Smooth muscle cell of the brain vasculature (primary cell): ENCODE measurements at regions not wholly inside any gene's neighbourhood (a gene's known extent, or its start where the extent isn't known, plus 50 kb on each side); places are given as distances from the start of the nearest gene placed in this dataset.

ENCODE experiments used
- DNase-seq: peaks from one replicate; pipeline ENCODE4 v3.0.0-alpha.2; 2012; ENCODE audit warnings: low read depth, low spot score

DNA sequence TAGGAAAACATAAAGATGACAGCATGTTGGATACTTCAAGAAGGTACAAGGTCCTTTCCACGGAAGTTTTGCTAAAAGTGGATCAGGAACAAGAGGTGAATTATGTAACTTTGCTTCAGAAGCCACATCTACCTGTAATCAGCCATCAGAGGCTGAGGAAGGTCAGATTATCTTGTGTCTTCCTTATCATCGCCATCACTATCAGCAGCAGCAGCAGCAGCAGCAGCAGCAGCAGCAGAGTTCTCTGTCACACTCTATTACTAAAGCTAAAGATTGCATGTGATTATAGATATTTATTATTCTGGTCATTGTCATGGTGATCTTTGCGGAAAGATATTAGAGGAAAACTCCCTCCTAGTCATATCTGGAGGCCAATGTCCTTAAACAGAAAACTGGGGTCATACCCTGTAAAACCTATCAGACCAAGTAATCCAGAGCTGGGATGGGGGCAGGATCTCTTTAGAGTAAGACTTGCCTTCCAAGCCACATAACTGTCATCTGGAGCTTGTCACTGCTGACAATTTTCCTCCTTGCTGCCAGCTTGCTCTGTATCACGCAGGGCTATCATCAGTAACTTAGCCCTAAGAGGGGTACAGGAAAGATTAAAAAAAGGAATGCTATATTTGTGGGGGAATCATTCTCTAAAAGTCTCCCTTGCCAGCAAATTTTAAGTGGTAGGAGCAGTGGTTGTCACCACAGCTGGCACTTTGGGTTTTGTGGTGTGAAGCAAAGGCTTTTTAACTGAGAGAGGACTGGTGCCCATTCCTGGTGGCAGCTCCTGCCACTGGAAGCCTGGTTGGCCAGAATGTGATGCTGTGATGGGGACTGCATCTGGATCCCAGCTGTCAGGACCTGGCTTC is 130.9 kb upstream of the RASGRP1 start:
- no peak for DNase-seq

DNA sequence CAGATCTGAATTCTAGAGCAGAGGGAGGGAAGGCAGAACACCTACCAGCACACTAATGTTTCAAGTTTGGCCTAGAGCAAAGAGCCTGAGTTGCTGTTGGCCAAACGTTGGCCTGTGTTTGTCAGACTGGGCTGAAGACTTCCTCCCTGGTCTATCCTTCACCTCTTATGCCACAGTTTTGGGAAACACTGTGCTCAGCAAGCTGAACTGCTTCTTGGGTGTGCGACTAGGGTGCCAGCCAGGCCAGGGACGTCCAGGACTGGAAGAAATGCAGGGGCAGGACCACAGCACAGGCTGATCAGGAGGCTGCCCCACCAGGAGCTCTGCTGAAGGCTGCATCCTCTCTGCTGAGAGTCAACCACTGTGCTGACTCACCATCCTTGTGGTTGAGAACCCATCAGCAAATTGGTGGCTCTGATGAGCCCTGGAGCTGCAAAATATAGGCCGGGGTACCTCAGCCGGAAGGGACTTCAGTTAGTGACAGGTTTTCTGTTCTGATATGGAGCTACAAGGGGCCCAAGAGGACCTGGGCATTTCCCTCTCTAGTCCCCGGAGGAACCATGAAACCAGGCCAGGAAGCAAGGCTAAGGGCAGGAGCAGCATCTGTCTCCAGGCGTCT is 131.6 kb upstream of the RASGRP1 start:
- DNase-seq: no peak

DNA sequence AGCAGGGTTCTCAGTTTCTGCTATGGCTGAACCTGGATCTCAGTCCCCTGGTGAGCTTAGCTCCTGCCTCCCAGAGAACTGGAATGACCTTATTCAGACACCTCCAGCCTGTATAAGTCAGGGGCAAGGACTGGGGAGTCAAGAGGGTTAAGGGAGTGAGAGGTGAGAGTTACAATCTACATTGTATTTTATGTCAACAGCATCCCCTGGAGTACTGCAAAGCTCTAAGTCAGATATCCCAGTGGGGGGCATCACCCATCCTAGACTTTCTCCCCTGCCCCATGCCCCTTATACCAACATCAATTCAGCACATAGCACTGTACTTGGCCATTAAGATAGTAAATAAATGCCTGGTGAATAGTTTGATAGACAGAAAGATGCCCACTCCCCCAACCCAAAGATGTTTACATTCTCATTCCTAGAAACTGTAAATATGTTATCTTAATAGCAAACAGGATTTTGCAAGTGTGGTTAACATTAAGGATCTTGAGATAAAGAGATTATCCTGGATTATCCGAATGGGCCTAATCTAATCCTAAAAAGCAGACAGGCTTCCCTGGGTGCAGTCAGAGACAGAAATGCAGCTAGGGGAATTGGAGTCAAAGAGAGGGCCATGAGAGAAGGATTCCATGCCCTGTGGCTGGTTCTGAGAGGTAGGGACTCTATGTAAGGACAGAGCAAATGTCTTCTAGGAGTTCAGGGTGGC is 132.3 kb upstream of the RASGRP1 start:
- no peak for DNase-seq

DNA sequence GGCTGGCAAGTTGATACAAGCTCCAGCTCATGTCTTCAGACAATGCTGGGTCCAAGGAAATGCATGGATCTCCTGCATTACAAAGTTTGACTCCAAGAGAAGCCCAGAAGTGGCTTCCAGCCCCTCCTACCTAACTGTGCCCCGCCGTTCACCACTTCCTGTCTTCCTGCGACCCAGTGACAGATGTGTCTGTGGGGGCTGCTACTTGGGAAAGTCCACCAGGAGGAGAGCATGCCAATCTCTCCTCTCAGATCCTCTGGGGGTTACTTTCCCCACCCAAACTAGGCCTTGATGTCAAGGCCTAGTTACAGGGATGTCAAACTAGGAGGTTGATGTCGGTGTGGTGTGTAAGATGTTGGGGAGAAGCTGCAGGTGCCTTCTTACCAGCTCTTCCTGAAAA is 133.6 kb upstream of the RASGRP1 start:
- no peak for DNase-seq

DNA sequence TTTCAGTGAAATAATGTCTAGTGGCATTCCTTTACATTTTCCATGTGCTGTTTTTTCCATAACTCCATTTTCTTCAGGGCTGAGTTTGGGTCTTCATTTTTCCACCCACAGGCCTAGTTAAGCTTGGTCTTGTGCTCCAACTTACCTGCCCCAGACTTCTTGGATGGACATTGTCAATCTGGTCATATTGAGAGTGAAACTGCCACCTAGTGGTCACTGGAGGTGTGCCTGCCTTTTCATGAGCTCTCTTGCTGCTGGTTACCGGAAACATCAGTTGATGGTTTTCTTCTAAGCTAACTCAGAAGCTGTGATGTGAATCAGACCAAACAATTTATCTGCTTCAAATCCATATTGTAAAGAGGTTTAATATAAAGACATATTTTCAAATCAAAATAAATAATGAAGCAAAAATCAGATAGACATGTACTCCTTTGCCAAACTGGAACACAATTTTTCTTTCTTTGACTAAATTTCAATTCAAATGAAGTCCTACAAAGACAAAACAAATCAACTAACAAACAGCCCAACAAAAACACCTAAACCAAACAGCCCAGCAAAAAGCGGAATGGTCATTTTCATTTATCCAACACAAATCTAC is 135.1 kb upstream of the RASGRP1 start:
- peak; percentile 37 for DNase-seq

DNA sequence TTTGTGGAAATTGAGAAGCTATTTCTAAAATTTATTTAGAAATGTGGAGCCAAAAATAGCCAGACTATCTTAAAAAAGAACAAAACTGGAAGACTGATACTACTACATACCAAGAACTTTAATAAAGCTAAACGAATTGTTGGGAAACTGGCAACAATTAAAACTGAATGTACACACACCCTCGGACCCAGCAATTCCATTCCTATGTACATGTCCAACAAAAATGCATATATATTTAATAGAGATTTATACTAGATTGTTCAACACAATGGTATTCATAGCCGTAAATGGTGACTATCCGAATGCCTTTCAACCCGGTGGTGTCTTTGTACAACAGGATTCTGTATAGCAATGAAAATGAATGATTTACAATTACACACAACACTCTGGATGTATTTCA is 136.5 kb upstream of the RASGRP1 start:
- DNase-seq: no peak

DNA sequence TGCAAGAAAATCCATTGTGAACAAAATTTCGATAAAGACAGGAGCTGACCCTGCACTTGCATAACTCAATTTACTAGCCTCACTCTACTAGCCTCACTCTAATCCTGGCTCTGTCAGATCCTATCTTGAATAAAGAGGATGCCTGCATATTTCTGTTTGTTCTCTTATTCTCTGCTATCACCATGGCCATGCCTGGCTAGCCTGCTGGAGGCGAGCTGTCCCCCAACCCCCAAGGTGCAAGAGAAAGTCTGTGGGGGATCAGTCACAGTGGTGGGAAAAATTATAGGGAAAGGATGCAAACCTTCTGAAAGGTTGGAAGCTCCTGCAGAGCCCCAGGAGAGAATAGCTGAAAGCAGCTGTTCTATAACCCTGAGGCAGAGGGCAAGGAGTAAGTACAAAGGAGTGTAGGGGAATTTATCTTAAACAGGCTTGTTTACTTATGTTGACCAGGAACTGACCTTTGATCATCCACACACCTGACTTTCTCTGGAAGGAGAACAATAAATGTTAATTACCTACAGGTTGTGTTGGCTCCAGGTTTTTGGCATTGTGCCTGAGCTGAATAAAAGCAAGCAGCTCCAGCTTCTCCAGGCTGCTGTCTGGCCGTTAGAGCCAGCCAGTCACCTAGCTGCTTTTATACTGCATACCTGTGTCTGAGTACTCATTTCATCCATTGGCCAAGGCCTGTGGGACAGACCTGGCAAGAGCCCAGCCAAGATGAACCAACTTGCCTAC is 137.7 kb upstream of the RASGRP1 start:
- DNase-seq: no peak

DNA sequence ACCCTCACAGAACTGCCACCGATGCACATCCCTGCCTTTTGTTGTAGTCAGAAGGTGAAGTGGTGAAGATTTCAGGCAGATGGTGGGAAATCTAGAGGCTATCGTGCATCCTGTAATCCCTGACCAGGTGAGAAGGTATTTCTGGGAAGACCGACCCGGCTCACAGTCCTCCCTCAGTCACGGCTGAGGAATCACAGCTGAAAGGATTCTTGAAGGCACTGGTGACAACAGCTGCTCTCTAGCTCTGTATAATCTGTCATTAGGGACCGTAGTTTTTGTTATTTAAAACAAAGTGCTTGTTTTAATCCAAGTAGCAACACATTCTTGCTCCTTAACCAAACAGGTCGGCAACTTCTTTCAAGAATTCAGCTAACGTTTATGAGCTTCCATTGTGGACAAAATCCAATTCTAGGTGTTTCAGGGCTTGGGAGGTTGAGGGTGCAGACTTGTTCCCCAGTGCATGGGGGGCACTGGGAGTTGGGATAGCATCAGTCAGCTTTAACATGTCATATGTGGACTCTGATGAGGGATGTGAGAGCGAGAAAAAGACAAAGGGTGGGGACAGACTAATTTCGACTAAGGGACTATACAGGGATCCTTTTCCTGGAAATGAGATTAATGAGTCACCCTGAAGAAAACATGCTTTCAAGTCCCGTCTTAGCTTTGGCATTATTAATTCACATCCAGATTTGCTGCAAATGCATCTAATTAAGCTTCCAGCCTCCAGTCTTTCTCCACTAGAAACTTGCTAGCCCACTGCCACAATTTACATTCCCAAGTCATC is 141.0 kb upstream of the RASGRP1 start:
- no peak for DNase-seq

DNA sequence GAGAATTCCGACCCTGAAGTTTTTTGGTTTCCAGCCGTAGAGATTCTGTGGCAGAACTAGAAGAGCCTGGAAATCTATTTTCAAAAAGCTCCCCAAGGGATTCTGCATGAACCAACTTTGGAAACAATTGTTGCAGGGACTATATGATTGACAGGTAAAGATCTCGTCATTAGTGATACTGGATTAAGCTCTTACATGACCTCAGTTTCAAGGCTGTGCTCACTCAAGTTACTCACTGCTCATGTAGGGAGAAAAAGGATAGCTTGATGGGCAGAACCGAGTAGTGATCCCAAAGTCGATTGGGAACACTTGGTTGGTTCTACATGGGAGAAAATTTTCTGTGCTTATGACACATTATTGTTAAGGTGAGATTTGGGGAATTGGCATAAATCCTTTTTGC is 142.3 kb upstream of the RASGRP1 start:
- no peak for DNase-seq

DNA sequence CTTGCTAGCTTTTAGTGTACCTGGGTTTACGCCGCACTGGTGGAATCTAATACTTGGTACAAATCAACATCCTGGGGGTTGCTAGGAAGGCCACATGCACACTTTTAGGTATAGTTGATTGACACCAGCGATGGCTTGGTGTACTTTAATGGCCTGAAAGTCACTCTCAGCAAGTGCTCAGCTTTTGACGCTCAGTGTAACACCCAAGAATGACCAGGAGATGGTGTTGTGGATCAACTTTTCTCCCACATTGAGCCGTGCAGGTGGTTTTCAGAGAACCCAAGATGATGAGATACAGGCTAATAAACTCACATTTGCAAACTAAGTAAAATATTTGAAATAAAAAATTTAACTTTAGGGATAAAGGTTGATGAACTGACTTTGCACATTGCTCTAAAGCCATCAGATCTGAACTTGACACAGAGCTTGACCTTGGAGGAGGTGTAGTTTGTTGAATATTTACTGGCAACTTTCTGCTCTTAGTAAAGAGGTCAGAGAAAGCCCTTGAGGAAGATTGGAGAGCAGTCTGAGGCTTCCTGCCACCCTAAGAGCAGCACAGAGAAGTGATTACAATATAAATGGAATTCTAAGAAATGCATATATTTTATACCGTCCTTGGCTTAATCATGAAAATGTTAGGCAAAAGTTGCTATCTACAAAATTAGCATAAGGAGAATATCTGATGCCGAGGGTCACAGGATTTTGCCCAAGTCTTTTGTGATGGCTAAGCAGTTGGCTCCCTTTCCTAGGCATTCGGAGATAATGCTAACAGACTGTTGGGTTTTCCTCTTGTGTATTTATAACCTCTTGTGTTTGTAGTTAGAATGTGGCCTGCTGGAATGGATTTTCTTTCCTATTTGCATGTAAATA is 143.4 kb upstream of the RASGRP1 start:
- DNase-seq: peak; percentile 29

DNA sequence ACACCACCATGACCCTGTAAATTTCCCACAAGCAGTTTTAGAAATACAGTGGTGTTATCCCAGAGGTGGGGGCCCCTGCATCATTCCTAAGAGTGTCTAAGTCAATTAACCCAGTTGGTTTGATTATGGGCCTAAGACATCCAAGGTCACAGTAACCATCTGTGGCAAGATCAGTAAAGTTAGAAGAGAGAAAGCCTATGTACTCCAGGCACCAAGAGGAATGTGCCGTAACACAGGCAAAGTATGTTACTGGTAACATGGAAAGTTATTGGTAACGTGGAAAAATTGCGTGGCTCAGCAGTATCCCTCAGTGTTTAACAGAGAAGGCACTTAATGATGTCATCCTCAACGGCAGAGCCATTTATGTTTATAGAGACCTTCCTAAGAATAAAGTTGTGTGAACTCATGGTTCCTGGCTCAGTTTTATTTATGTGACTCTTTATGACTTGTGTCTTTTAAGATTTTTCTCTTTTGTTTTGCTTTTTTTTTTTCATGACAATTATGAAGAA is 144.1 kb upstream of the RASGRP1 start:
- DNase-seq: no peak

DNA sequence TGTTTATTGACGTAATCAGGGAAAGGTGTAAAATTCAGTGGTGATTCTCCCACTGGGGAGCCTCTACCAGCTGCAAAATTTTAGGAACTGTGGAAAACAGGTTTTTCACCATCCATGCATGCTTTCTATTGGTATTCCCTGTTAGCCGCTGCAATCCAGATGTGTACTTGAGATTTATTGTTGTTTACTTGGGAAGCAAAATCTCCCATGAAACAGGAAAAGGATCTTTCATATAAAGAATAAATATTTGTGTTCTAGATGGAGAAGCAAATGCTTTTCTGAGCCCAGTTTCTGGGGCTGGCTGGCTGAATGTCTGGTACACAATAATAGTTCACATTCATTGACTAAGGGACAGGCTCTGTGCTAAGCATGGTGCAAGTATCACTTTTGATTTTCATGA is 144.6 kb upstream of the RASGRP1 start:
- DNase-seq: no peak

DNA sequence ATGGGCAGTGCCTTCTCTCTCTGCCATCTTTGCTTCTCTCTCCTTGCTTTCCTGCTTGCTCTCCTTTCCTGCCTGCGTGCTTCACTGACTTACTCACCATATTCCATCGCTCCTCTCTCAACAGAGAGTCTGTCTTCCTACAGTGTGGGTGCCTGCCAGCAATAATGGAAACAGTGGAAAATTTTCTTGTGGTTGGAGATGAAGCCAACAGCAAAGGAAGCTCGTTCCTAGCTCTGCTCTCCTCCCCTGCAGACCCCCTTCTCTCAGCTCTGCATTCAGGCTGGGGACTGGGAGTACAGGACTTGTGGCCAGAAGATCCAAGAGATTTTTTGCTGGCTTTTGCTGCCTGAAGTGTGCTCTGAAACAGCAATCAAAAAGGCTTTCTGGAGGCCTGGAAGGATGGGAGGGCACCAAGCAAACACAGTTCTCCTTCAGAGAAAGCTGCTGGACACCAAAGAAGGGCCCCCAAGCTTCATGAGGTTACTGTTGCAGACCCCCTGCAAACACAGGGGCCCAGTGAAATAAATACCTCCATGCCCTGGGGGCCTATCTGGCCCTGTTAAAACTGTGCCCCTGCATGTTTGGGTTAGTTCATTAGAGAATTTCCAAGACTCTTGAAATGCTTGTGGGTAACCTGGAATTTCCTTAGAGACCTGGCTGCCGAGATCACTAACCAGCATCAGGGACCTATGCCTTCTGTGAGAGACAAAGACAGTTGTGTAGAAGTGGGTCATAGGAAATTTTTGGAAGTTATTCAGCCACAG is 149.9 kb upstream of the RASGRP1 start:
- DNase-seq: peak; percentile 83

DNA sequence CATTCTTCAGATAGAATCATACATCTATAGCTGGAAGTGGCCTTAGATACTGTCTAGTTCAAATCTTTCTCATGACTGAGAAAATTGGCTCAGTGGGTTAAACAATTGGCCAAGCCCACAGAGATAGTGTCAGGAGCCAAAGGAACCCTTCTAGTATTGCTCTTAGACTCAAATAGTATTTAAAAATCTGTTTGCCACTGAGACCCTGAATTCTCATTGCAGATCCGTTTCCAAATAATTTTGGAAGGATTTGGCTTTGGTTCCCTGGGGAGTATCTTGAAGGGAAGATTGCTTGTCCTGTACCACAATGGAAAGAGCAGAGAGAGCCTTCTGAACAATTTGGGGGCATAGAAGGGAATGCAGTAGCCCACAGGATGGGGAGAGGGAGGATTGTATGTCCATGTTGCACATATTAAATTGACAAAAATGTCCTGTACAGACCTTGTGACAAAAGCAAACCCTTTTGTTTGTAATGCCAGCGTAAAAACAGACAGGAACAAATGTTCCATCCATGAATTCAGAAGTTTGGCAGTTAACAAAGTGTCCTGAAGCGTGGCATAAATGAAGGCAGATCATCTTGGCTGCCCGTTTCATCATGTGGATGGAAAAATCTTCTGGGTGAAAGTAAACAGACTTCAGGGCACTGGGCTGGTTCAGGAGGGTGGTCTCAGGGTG is 156.4 kb upstream of the RASGRP1 start:
- DNase-seq: no peak

DNA sequence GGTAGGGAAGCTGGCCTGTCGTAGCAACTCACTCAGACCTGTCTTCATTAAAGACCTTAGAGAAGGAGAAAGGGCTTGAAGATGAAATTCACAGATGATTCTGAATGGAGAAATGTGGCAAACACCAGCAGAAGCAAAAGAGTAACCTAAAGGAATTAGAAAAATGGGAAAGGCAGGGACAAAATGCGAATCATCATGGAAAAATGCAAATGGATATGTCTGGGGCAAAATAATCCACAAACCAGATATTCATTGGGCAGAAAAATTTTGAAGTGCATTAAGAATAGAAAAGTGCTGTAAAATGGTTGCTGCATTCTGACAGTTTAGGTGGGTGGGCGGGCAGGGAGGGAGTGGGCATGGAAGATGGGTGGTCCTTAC is 156.9 kb upstream of the RASGRP1 start:
- no peak for DNase-seq

DNA sequence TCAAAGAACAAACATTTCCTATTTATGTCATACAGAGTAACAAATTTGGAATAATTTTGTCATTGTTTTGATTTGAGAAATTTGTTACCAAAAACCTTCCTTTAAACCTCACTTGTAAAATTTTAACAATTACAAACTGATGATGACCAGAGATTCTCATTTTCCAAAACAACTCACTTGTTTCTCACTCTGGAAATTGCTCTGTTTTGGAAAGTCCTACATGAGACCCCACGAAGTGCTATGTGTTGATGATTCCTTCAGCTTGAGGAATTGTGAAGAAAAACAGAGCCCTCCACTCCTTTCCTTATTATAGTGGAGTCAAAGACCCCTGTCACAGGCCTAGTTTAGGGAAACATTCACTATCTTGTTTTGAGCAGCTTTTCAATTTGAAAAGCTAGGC is 157.6 kb upstream of the RASGRP1 start:
- DNase-seq: no peak

DNA sequence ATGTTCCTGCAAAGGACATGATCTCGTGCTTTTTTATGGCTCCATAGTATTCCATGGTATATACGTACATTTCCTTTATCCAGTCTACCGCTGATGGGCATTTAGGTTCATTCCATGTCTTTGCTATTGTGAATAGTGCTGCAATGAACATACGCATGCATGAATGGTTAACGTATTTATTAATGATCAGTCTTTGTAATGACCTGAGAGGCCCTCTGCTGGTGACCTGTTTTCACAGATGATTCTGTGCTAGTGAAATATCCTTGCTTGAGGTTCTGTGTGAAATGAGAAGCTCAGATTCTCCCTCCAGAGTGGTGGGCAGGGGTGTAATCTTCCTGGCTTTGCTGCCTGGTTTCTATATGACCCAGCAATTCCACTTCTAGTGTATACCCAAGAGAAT is 160.2 kb upstream of the RASGRP1 start:
- DNase-seq: no peak

DNA sequence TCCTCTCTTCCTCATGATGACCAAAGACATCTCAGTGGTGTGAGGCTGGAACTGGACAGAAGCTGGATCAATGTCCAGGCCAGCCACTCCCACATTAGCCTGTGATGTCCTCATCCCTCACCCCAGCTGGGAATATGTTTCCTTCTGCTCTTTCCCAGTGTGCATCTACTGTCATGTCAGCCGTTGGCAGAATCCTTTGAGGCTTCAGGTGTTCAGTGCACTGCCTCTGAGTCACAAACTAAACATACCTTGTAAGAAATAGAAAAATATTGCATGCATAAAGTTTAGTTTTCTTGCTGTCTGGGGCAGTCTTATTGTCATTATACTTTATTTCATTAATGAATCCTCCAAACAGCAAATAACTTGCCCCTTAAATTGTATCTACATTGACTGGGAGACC is 161.6 kb upstream of the RASGRP1 start:
- no peak for DNase-seq
